K562 (cell line): ENCODE measurements at regions not wholly inside any gene's neighbourhood (a gene's known extent, or its start where the extent isn't known, plus 50 kb on each side); places are given as distances from the start of the nearest gene placed in this dataset.
A peak's percentile ranks its signal among the peaks of the same experiment; 100 is the strongest.

ENCODE experiments used
- HMGN3 ChIP-seq: IDR thresholded peaks from 2 replicates; pipeline ENCODE4 v1.6.1; 2011; ENCODE audit warnings: borderline replicate concordance, low read depth, mild to moderate bottlenecking, mixed read lengths, low read length; ENCODE audit not compliant: insufficient read length; ENCODE audit errors: extremely low read depth
- JUND ChIP-seq, 2 experiments: IDR thresholded peaks; 2 replicates in 1 of 2; 3 replicates in 1 of 2; pipeline ENCODE4 v1.6.1; 2011; ENCODE audit warnings: borderline replicate concordance in 2 of 2, low read depth in 2 of 2, low read length in 2 of 2, improper control_type of control experiment in 1 of 2, missing biosample characterization in 1 of 2, missing genetic modification characterization in 1 of 2, missing genetic modification reagents in 1 of 2
- NELFE ChIP-seq: IDR thresholded peaks from 2 replicates; pipeline ENCODE4 v1.6.1; 2011; ENCODE audit warnings: mild to moderate bottlenecking; ENCODE audit not compliant: insufficient read depth, insufficient read length
- NFE2 ChIP-seq: IDR thresholded peaks from 2 replicates; pipeline ENCODE4 v1.6.1; 2014; ENCODE audit warnings: antibody characterized with exemption, low read depth
- RREB1 ChIP-seq: fragments of 250-450 bp; sonication (Bioruptor Pico); IDR thresholded peaks from 2 replicates; pipeline ENCODE4 v1.4.0; 2020
- THRB ChIP-seq: fragments of 450-650 bp; formaldehyde crosslinking; conservative IDR thresholded peaks from 2 replicates; pipeline ENCODE4 v1.4.0; 2022; ENCODE audit warnings: mild to moderate bottlenecking, missing genetic modification characterization
- ZEB2 ChIP-seq: fragments of 450-650 bp; IDR thresholded peaks from 2 replicates; pipeline ENCODE4 v1.6.1; 2016
- ZNF780A ChIP-seq: fragments of 250-450 bp; sonication (Bioruptor Pico); IDR thresholded peaks from 2 replicates; pipeline ENCODE4 v1.5.0; 2021; ENCODE audit warnings: mild to moderate bottlenecking

- no peak for TF ChIP-seq HMGN3
- no peak for TF ChIP-seq THRB (CRISPR knock-in tag)
- TF ChIP-seq ZNF780A, result no peak
- TF ChIP-seq ZEB2, result no peak
- TF ChIP-seq RREB1 (CRISPR knock-in tag), result no peak
- TF ChIP-seq NELFE, result no peak
- peak; percentile 50; the same call in 1 of the 2 replicates for TF ChIP-seq JUND (IDR thresholded peaks at IDR 0.05; ENCODE audit: borderline replicate concordance, low read depth, low read length)
- peak; percentile 38; the same call in 1 of the 3 replicates for TF ChIP-seq JUND (tag; IDR thresholded peaks at IDR 0.05; ENCODE audit: borderline replicate concordance, low read depth, low read length)
- no peak for TF ChIP-seq NFE2
These were observed 113.7 kb upstream of the SLC35F3 start (continued) for GRCh38 chr1:233790662-233791371.
